GM18505 (cell line): ENCODE measurements at regions not wholly inside any gene's neighbourhood (a gene's known extent, or its start where the extent isn't known, plus 50 kb on each side); places are given as distances from the start of the nearest gene placed in this dataset.
"Not testable (repeated sequence)": the region's sequence is repeated elsewhere in the genome, so short reads cannot be mapped to it uniquely, and the experiment has no call there.

Experiments used
- ATAC-seq: cut with Tn5 transposase; IDR thresholded peaks from one replicate; pipeline ENCODE4 v1.9.1; 2021; ENCODE audit not compliant: unreplicated experiment
- POLR2A ChIP-seq: IDR thresholded peaks from 4 replicates; pipeline ENCODE4 v1.6.1; 2011; ENCODE audit warnings: borderline replicate concordance; ENCODE audit not compliant: insufficient read depth, insufficient read length; ENCODE audit errors: extremely low read depth

DNA sequence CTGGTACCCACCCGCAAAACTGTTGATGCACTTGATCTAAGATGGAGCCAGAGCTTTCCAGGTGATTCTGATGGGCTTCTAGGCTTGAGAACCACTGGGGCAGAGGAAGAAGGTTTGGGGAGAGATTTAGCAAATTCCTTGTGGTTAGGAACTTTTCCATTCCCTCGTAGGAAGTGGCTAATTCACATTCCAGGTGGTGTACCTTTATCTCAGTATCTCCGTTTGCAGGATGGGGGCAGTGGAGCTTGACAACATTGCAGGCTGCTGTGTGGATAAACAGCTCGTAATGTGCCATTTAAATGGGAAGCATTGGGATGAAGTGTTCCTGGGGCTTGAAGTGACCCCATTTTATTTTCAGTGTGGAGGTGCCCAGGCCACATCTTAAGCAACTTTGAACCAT lies 172.9 kb upstream of the IL12B start:
- ATAC-seq = no peak

DNA sequence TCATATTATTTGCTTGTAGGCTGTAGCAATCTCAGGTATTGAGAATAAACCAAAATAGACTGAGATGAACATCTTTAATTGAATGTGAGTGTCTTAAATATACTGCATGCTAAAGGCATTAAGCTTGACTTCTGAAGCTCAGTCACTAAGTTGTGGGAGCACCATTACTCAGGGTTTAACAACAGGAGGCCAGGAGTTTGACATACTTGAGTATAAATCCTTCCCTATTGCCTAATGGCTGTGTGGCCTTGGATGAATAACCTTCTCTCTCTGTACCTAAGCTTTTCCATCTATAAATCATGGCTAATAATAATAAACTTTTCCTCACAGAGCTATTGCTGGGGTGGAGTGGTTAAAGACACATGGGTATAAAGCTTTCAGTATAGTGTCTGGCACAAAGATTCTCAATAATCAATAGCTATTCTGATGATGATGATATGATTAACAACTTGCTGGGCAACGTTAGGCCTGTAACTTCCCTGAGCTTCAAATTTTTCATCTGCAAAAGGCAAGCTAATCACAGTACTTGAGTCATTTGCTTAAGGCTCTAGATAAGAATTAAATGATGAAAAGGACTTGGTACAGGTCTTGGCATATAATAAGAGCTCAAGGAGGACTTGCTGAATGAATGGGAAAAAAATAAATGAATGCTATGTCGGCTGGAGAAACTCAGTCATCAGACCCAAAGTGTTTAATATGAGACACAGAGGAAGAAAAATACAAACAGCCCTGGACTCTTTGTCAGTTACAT lies 174.0 kb upstream of the IL12B start:
- no peak for ATAC-seq
- no peak for TF ChIP-seq POLR2A

More for the DNA sequence above, 172.9 kb upstream of the IL12B start:
- TF ChIP-seq POLR2A = no peak

DNA sequence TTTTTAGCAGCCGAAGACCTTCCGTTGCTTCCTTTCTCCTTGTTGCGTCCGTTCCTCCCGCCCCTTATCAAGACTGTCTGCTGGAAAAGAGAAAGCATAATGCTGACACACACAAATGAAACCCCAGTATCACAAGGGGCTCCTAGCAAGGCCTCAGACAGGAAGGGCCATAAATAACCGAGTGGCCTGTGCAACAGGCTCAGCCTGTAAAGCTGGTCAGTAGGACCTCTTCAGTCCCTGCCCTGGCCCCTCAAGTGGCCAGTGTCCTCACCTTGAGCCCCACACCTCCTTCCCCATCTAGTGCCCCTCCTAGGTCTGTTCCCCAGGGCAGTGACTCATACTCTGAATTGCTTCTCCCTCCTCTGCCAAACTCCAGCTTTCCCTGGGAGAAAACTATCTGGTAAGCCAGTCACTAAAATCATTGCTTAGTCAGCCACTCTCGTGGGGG lies 174.6 kb upstream of the IL12B start:
- no peak for TF ChIP-seq POLR2A
- ATAC-seq = no peak

DNA sequence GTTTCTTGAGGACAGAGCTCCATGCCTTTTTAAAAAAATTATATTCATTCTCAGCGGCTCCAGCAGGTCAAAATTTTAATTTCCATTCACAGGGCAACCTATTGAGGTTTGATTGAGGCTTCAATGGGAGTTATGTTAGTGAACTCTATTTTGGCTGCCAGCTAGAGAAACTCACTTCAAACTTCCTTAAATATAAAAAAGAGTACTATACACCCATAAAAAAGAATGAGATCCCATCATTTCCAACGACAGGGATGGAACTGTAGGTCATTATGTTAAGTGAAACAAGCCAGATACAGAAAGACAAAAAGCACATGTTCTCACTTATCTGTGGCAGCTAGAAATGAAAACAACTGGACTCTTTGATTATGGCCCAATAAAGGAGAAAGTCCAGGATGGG lies 176.8 kb upstream of the IL12B start:
- ATAC-seq = no peak
- no peak for TF ChIP-seq POLR2A

DNA sequence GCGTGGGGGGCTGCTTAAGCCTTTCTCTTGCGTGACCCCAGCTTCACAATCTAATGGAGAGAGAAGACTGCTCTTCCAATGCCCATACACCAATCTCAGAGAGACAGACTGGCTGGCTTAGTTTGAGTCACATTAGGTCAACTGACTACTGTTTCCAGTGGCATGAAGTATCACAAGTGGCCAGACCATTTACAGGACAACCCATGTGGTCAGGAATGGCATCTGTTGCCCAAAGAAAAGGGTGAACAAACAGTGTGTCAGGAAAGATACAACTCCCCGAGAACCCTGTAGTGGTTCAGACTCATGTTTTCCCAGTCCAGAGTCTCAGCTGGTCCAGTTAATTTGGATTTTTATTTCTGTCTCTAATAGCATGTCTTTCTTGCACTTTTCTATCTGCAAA lies 177.4 kb upstream of the IL12B start:
- TF ChIP-seq POLR2A = no peak
- no peak for ATAC-seq

DNA sequence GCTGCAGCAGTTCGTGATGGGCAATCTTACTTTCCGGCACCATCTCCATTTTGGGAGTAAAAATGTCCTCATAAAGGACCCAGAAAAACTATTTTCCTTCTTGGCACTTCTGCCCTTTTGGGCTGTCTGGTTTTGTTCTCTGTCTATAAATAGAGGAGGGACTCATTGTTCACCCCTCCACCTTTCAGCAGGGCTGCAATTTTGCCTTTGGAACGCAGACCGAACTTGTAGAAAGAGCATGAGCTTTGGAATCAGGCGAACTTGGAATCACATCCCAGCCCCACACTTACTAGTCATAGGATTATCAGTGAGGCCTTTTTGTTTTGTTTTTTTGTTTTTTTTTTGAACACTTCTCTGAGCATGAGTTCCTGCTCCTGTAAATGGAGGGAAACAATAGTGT lies 178.1 kb upstream of the IL12B start:
- TF ChIP-seq POLR2A = no peak
- no peak for ATAC-seq

DNA sequence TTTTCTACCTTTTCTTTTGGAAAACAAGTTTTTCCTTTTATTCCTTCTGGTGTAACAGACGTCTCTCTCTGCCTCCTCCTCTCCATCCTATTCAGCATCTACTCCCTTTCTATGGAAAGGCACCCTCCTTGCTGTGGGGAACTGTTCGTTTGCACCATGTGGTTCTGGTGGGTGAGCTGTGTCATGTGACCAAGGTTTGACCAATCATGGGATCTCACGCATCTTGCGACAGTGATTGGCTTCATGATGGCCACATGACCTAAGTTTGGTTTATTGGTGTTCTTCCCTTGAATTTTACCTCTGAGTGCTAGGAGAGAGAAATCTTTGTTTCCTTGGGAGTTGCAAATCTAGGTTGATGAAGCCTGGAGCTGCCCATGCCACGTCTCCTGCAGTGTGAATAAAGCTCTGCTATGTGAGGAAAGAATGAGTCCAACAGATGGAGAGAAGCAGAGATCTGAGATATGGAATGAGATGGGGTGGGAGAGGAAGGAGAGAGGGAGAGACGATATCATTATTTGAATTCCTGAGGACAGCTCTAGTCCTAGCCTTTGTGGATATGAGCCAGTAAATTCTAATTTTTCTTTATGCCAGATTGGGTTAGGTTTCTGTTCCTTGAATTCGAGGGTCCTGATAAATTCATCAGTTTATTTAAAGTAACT lies 178.8 kb upstream of the IL12B start:
- no peak for ATAC-seq
- no peak for TF ChIP-seq POLR2A

DNA sequence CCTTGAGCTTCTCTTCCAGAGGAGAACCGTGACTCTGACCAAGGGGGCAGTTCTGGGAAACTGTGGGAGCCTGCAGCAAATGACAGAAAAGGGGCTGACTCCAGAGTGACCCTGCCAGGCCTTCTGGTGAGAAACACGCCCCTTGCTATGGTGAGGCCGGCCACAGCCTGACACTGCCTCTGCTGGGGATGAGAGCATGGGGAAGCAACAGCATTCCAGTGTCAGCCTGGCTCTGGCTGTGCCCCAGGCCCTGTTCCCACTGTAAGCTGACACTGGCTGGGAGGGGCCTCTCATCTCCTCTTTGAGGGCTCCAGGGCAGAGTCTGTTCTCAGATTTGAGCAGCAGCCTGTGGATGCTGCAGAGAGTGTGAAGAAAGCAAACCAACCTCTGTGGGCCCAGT lies 180.0 kb upstream of the IL12B start:
- no peak for ATAC-seq
- TF ChIP-seq POLR2A = no peak

DNA sequence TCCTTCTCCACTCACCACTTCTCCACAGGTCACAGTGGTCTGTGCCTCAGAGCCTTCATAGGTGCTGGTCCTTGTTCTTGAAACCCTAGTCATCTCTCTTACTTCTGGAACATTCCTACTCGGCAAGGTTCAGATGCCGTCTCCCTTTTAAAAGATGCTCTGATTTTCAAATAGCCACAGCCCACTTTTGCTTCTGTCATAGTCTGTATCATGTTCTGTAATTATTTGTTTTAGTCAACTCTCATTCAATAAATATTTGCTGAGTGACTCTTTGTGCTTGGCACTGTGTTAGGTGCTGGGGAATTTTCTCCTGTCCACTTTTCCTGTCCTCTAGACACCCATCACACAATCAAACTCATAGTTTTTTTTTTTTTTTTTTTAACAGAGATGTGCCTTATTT lies 181.3 kb upstream of the IL12B start:
- no peak for TF ChIP-seq POLR2A
- ATAC-seq = no peak

DNA sequence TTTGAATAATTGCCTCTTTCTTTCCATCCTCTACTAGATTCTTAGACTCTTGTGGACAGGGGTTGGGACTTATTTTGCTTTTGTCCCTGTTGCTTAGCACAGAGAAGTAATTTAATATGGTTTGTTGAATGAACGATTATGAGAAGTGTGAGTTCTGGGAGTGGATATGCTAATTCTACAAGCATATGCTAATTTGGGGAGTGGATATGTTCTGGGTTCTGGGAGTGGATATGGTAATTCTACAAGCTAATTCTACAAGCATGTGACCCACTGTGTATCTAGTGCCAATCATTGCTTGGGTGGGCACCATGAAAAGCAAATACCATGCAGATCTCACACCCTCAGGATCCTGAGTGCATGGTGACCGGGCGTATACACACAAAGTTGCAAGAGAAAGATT lies 181.8 kb upstream of the IL12B start:
- no peak for ATAC-seq
- no peak for TF ChIP-seq POLR2A

DNA sequence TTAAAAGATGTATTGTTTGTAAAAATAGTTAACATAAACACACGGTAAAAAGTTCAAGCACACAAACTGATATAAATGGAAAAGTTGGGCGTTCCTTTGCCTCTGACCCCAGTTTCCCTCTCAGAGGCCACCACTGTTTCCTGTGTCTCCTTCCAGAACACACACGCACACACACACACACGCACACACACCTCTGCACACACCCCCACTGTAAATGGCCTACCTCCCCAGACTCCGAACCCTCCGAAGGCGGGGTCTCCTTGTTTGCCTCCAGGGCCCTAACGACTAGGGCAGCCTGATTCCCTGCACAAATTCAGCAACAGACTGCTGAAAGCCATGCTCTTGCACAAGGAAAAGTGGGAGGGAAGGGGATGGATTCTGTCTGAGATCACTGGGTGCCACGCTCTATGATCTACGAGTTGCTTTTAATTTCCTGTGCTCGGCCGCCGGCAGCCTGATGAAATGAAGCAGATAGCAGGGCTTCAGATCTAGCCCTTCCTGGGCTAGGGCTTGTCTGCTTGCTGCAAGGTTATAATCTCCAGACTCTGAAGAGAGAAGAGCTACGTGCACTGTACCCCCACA lies 184.0 kb upstream of the IL12B start:
- no peak for TF ChIP-seq POLR2A
- no peak for ATAC-seq

DNA sequence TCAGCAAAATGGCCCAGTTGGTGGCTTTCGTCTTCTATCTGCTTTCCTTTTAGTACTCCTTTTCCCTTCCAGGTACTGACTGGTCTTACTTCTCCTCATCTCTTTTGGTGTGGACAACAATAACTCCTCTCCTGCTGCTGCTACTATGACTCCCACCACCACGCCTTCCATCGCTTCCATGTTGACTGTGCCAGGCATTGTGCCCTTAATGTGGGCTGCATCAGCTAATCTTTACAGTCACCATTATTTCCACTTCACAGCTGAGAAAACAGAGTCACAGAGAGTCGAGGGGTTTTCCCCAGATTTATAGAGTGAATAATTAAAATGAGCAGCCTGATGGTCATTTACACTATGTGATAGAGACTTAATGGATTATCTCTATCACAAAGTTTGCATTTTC lies 184.9 kb upstream of the IL12B start:
- ATAC-seq = no peak
- no peak for TF ChIP-seq POLR2A

DNA sequence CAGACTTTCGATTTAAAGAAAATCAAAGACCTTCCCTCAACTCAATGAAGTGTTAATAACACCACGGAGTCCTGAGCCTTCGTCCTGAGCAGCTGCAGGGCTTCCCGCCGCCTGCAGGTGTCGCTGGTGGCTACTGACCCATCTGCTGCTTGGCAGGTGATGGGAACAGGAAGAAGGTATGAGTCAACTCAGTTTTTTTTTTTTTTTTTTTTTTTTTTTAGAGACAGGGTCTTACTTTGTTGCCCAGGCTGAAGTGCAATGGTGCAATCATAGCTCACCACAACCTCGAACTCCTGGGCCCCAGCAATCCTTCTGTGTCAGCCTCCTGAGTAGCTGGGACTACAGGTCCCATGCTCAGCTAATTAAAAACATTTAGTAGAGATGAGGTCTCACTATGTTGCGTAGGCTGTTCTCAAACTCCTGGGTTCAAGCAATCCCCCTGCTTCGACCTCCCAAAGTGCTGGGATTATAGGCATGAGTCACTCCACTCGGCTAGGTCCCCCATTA lies 185.7 kb upstream of the IL12B start:
- ATAC-seq = peak; percentile 94
- TF ChIP-seq POLR2A = no peak

DNA sequence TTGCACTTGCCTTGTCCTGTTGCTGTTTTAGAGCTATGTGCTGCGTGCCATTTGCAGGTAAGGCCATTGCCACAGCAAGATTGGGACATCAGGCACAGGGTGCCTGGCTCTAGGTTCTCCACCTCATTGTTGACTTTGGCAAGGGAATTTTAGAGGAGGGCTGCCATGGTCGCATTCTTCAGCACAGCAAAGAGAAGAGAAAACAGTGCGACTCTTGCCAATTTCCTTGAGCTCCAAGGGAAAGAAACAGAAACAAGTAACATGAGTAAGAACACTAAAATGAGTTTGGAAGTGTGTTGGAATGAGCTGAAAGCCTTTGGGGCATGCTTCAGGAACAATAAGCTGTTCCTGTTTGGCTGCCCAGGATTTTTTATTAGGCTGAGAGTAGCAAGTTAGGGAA lies 188.1 kb upstream of the IL12B start:
- no peak for TF ChIP-seq POLR2A
- no peak for ATAC-seq

DNA sequence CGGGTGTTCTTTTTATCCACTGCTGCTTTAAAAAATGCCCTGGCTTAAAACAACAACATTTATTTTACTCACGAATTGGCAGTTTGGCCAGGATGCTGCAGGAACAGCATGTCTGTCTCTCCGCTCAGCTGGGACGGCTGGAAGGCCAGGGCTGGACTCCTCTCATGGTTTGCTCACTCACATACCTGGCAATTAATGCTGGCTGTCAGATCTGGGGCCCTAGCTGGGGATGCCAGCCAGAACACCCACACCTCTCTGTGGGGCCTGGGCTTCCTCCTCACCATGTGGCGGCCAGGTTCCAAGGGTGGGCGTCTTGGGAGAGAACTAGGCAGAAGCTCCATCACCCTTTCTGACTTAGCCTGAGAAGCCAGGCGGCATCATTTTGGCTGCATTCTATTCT lies 189.1 kb upstream of the IL12B start:
- no peak for TF ChIP-seq POLR2A
- ATAC-seq = no peak

DNA sequence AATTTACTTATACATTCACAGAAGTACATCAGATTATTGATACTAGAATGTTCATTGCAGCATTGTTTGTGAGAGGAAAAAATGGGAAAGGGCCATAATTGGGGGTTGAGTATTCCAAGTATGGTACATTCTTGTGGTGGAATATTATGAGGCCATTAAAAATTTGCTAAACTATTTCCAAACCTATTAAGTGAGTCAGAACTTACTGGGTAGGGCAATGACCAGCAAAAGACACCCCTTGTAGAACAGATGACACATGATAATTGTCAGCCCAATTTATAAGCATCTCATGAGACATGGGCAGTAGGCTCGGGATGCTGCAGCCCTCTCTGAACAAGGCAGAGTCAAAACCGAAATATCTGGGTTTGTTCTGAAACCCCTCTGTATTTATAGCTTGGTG lies 192.6 kb upstream of the IL12B start:
- no peak for ATAC-seq
- no peak for TF ChIP-seq POLR2A

DNA sequence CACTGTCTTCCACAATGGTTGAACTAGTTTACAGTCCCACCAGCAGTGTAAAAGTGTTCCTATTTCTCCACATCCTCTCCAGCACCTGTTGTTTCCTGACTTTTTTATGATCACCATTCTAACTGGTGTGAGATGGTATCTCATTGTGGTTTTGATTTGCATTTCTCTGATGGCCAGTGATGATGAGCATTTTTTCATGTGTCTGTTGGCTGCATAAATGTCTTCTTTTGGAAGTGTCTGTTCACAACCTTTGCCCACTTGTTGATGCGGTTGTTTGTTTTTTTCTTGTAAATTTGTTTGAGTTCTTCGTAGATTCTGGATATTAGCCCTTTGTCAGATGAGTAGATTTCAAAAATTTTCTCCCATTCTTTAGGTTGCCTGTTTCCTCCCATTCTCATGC lies 194.0 kb upstream of the IL12B start:
- not testable (repeated sequence) for ATAC-seq
